ENCODE measurements at regions not wholly inside any gene's neighbourhood (a gene's known extent, or its start where the extent isn't known, plus 50 kb on each side); places are given as distances from the start of the nearest gene placed in this dataset.

DNA sequence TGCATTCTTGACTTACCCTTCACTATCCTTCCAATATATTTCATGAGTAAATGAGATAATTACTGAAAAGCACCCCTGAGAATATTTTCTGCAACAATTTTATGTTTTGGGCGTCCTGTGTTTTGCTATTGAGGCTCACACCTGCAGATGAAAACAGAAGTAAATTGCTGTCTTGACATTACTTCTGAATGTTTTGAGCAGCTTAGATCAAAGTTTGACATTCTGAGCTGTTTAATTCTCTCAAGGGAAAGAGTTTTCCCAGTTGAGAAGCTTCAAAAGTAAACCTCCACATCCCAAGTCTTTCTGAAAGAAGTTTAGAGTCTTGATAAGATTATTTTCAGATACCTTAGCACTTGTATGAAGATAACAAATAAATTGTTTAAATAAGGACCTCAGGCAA lies 1667.2 kb upstream of the SLC10A2 start:
- TF ChIP-seq, protein P1, sequence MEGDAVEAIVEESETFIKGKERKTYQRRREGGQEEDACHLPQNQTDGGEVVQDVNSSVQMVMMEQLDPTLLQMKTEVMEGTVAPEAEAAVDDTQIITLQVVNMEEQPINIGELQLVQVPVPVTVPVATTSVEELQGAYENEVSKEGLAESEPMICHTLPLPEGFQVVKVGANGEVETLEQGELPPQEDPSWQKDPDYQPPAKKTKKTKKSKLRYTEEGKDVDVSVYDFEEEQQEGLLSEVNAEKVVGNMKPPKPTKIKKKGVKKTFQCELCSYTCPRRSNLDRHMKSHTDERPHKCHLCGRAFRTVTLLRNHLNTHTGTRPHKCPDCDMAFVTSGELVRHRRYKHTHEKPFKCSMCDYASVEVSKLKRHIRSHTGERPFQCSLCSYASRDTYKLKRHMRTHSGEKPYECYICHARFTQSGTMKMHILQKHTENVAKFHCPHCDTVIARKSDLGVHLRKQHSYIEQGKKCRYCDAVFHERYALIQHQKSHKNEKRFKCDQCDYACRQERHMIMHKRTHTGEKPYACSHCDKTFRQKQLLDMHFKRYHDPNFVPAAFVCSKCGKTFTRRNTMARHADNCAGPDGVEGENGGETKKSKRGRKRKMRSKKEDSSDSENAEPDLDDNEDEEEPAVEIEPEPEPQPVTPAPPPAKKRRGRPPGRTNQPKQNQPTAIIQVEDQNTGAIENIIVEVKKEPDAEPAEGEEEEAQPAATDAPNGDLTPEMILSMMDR (conservative IDR thresholded peaks at IDR 0.05; ENCODE audit: low read depth, low read length): no peak
- DNase-seq (ENCODE audit: low read depth): no peak
- no peak overlapping the region for H3K4me3 ChIP-seq (ENCODE audit: low read length)

DNA sequence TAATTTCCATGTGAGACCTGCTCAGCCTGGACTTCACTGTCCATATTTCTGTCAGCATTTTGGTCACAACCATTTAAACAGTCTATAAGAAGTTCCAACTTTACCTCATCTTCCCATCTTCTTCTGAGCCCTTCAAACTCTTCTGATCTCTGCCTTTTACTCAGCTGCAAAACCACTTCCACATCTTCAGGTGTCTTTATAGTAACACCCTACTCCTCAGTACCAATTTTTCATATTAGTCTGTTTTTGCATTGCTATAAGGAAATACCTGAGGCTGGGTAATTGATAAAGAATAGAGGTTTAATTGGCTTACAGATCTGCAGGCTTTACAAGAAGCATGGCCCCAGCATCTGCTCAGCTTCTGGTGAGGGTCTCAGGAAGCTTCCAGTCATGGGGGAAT lies 1648.9 kb upstream of the SLC10A2 start:
- TF ChIP-seq, protein P1 (conservative IDR thresholded peaks at IDR 0.05; ENCODE audit: low read depth, low read length): no peak
- no peak overlapping the region for H3K4me3 ChIP-seq (ENCODE audit: low read length)
- DNase-seq (ENCODE audit: low read depth): no peak

DNA sequence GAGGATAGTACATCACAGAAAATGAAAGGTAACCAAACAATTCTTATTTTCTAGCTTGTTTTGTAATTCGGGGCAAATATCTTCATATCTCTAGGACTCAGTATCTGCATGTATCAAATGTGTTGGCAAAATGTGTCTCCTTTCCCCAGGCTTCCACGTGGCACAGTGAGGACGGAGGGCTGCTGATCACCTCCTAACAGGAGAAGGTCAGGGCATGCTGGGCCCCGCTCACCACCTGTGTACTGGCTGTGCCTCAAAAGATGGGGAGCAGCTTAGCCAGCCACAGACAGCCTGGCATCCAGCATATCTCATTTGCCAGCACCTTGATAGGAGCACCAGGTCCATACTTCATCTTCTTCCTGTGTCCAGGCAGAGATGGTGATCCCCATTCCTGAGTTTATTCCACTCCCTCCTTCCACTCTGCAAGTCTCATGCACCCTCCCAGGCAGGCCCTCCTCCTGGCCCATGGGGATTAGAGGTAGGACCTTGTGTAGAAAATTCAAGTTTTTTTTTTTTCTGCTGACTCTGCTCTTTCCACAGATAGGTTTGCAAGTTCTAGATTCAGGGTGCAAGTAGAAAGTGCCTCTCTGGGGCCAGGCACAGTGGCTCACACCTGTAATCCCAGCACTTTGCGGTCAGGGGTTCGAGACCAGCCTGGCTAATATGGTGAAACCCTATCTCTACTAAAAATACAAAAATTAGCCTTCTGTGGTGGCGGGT lies 1639.0 kb upstream of the SLC10A2 start:
- no peak overlapping the region for H3K4me3 ChIP-seq (ENCODE audit: low read length)
- TF ChIP-seq, protein P1 (conservative IDR thresholded peaks at IDR 0.05; ENCODE audit: low read depth, low read length): no peak
- no peak for DNase-seq (ENCODE audit: low read depth)

DNA sequence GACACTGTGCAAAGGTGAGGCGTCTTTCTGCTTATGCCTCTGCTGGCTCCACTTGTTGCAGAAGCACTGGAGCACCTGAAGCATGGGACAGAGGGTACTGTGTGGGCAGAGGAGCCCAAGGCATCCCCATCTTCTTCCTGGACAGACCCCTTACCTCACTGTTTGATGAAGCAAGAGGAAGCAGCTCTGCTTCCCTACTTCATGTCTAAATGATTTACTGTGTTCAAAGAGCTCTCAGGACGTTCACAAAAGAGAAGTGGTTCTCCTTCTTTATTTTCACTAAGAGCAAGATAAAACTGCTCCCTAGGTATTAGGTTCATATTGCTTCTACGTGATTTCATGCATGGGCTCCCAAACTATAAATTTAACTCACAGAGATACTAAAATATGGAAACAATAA lies 1635.4 kb upstream of the SLC10A2 start:
- TF ChIP-seq, protein P1 (conservative IDR thresholded peaks at IDR 0.05; ENCODE audit: low read depth, low read length): no peak
- no peak overlapping the region for H3K4me3 ChIP-seq (ENCODE audit: low read length)
- DNase-seq (ENCODE audit: low read depth): no peak

DNA sequence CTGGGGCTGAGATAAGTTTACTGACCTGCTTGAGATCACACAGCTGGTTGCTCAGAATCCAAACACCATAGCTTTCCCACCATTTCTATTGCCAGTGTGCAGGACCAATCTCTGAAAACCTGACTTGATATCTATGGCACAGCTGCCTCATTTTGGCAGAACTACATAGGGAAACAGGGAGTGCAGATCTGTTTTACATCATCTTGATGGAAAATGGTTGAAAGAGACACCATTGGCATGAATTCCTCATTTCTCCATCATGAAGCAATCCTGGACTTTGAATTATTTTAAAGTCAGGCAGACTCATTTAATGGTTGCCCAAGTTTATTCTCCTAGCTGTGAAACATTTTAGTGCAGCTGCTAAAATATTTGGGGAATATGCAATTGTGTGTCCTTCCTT lies 1628.2 kb upstream of the SLC10A2 start:
- DNase-seq (ENCODE audit: low read depth): no peak
- H3K4me3 ChIP-seq (ENCODE audit: low read length): no peak overlapping the region
- TF ChIP-seq, protein P1 (conservative IDR thresholded peaks at IDR 0.05; ENCODE audit: low read depth, low read length): no peak

DNA sequence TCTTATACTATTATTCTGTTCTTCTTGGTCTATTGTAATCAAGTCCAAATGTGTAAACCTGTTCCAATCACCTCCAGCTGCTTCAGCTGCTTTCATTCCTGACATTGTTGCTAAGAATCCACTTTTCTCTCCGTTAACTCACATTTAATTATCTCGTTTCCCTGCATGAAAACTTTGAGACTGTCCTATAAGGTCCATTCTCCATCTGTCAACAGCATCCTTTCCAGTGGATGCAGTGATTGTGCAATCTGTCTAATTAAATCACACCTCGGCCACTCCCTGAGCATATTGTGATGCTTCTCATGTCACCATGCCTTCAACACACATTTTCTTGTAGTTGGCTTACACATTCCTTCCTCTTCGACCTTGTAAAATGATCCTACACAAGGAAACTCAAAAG lies 1626.9 kb upstream of the SLC10A2 start:
- H3K4me3 ChIP-seq (ENCODE audit: low read length): no peak overlapping the region
- TF ChIP-seq, protein P1 (conservative IDR thresholded peaks at IDR 0.05; ENCODE audit: low read depth, low read length): no peak
- DNase-seq (ENCODE audit: low read depth): no peak

DNA sequence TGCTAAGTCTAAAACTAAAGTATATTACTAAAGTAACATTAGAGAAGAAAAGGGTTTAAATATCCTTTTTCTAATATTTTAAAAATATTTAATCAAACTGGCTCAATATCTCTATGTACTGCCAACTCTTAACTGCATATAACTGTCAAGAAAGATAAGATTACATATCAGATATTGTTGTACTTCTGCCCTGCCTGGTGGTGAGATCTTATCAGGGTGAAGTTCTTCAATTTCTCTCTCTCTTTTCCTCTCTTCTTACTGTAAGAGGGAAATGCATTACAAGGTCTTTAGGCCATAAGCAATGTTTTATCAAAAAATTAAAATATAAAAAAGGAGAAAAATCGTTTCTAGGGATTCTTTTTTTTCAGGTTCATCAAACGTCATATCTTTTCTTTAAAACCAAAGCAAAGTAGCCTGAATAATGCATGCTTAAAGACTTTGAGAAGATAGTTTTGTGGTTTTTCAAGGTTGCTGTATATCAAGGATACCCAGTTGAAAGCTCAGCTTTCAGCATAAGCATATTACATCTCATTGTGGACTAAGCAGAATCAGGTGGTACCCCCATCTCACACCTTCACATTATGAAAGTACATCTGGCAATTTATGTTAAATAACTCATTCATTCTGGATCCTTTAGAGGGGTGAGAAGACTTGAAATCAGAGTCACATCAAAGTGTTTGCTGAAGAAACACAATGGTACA lies 1625.7 kb upstream of the SLC10A2 start:
- TF ChIP-seq, protein P1 (conservative IDR thresholded peaks at IDR 0.05; ENCODE audit: low read depth, low read length): no peak
- no peak overlapping the region for H3K4me3 ChIP-seq (ENCODE audit: low read length)
- no peak for DNase-seq (ENCODE audit: low read depth)

Measured in retinal pigment epithelial cell (primary cell).